Lower lobe of right lung (tissue), 2 donors: ENCODE measurements at regions not wholly inside any gene's neighbourhood (a gene's known extent, or its start where the extent isn't known, plus 50 kb on each side); places are given as distances from the start of the nearest gene placed in this dataset.
A peak's percentile ranks its signal among the peaks of the same experiment; 100 is the strongest.

Experiments
- ATAC-seq, 2 donors: fragments of 200-7000 bp; cut with Tn5 transposase; one replicate each; pipeline ENCODE4 v1.9.1; 2020 to 2022; ENCODE audit warnings: mild to moderate bottlenecking in 2 of 2, moderate library complexity in 2 of 2
- DNase-seq: peaks from one replicate; pipeline ENCODE4 v3.0.0-alpha.2; 2020
- H3K27ac ChIP-seq: fragments of 200-600 bp; one replicate; pipeline ENCODE4 v1.8.0; 2022
- H3K27me3 ChIP-seq: fragments of 200-600 bp; one replicate; pipeline ENCODE4 v1.8.0; 2022; ENCODE audit warnings: low read depth
- H3K36me3 ChIP-seq: fragments of 200-600 bp; one replicate; pipeline ENCODE4 v1.8.0; 2022; ENCODE audit warnings: mild to moderate bottlenecking
- H3K4me1 ChIP-seq: fragments of 200-600 bp; one replicate; pipeline ENCODE4 v1.8.0; 2022
- H3K4me3 ChIP-seq: fragments of 200-600 bp; one replicate; pipeline ENCODE4 v1.8.0; 2022; ENCODE audit warnings: mild to moderate bottlenecking
- H3K9me3 ChIP-seq: fragments of 200-600 bp; one replicate; pipeline ENCODE4 v1.8.0; 2022
- CTCF ChIP-seq: fragments of 200-600 bp; IDR thresholded peaks from one replicate; pipeline ENCODE4 v1.8.0; 2022; ENCODE audit warnings: antibody characterized with exemption, mild to moderate bottlenecking
- intact Hi-C: fragments of 100-400 bp; cut with DNase I; formaldehyde crosslinking; loops from one replicate; pipeline ENCODE4 v1.11.0; 2022
- donor health status: DM: no; HTN: yes; CAD: no; lungs with severe emphysema.

GRCh38 chr6:104648347-104648746 lies 211.4 kb downstream of the HACE1 start:
- intact Hi-C loops, result no loop called here
- TF ChIP-seq CTCF, result no peak
- Histone ChIP-seq H3K9me3 (no peaks in the 10 kb centered on the region), H3K27me3 (no peaks in the 10 kb centered on the region), H3K27ac (no peak overlapping the region), H3K4me3 (no peak overlapping the region), H3K36me3 (no peaks in the 10 kb centered on the region), H3K4me1 (no peaks in the 10 kb centered on the region)
- ATAC-seq (no peak), DNase-seq (no peak)

DNA sequence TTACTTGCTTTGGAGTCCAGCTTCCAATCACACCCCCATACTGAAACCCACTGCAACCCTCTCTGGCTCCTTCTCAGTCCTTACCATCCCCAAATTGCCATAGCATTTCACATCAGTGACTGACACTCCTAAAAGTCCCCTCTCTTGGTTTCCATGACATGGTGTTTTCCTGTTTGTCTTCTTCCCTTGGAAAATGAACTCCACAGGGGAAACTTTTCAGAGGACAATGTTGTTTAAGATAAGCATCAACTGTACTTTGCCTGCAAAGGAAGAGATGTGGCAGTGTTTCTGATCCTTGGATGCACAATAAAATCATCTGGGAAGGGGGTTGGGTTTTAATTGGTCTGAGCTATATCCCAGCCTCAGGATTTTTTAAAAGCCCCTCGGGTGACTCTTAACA lies 214.9 kb downstream of the HACE1 start:
- Histone ChIP-seq H3K9me3 (no peaks in the 10 kb centered on the region), H3K4me3 (no peak overlapping the region), H3K4me1 (peaks cover 10% of the 10 kb centered on the region), H3K27ac (peak overlapping the region; percentile 60), H3K27me3 (no peaks in the 10 kb centered on the region), H3K36me3 (no peaks in the 10 kb centered on the region)
- ATAC-seq (peak in 1 of 2 donors; percentile 18), DNase-seq (no peak)
- intact Hi-C loops, result no loop called here
- no peak for TF ChIP-seq CTCF

DNA sequence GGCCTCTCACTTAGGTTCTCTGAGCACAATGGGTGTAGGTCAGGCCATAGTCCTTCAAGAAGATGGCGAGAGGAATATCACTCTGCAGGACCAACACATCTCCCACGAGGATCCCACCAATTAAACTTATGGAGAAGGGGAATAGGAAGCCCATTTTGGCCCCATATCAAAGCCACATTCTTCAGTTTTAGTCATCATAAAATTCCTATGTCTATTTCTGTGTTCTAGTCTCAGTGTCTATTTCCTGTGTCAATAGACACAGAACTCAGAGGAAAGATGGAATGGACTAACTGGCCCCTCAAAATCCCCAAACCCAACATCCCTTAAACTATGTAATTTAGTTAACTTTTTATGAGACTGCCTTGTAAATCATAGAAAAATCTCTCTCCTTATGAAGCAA lies 216.8 kb downstream of the HACE1 start:
- Histone ChIP-seq H3K4me1 (peaks cover 19% of the 10 kb centered on the region), H3K36me3 (no peaks in the 10 kb centered on the region), H3K27me3 (no peaks in the 10 kb centered on the region), H3K27ac (no peak overlapping the region), H3K9me3 (no peaks in the 10 kb centered on the region), H3K4me3 (no peak overlapping the region)
- intact Hi-C loops, result no loop called here
- DNase-seq, result no peak
- ATAC-seq, result no peak
- TF ChIP-seq CTCF, result no peak

DNA sequence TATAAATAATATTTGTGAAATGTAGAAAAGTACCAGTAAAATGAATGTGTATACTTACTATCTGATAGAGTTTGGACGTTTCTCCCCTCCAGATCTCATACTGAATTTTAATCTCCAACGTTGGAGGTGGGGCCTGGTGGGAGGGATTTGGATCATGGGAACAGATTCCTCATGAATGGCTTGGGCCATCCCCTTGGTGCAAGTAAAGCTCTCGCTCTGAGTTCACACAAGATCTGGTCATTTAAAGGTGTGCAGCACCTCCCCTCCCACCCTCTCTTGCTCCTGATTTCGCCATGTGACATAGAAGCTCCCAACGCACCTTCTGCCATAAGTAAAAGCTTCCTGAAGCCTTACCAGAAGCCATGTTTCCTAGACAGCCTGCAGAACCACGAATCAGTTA lies 219.0 kb downstream of the HACE1 start:
- no peak for TF ChIP-seq CTCF
- no peaks in the 10 kb centered on the region for H3K9me3 ChIP-seq
- H3K27me3 ChIP-seq, result no peaks in the 10 kb centered on the region
- DNase-seq (no peak), ATAC-seq (no peak)
- peaks cover 19% of the 10 kb centered on the region for H3K4me1 ChIP-seq
- H3K36me3 ChIP-seq, result no peaks in the 10 kb centered on the region
- peak overlapping the region; percentile 72 for H3K27ac ChIP-seq
- no peak overlapping the region for H3K4me3 ChIP-seq
- intact Hi-C loops, result no loop called here

DNA sequence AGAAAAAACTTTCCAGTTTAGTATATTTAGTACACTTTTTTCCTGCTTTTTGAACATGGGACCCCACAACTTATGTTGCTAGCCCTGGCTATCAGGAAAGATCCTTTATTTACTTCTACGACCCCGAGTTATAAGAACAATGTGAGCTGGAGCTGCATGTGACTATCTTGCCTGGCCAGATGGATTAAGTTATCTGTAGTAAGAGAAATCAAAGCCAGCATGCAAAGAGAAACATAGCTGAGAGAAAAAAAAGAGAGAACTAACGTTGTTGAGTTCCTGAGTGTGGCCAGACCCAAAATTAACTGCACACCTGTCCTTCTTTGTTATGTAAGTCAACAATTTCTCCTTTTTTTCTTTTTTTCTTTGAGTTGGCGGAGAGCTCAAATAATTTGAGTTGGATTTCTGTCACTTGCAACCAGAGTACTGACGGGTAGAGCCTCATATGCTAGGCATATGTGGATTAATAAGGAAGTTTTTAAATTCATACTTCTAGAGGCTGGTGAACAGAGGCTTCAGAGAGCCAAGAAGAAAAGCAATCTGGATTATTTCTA lies 219.5 kb downstream of the HACE1 start:
- no peaks in the 10 kb centered on the region for H3K9me3 ChIP-seq
- no peaks in the 10 kb centered on the region for H3K36me3 ChIP-seq
- H3K27me3 ChIP-seq, result no peaks in the 10 kb centered on the region
- intact Hi-C loops, result no loop called here
- peaks cover 19% of the 10 kb centered on the region for H3K4me1 ChIP-seq
- DNase-seq (no peak), ATAC-seq (no peak)
- no peak for TF ChIP-seq CTCF
- H3K4me3 ChIP-seq, result no peak overlapping the region
- H3K27ac ChIP-seq, result peak overlapping the region; percentile 72

- intact Hi-C loops, result no loop called here
- Histone ChIP-seq H3K4me3 (no peak overlapping the region), H3K27me3 (no peaks in the 10 kb centered on the region), H3K9me3 (no peaks in the 10 kb centered on the region), H3K36me3 (no peaks in the 10 kb centered on the region), H3K27ac (peak overlapping the region; percentile 72), H3K4me1 (peaks cover 19% of the 10 kb centered on the region)
- peak; percentile 62 to 69 for ATAC-seq
- no peak for DNase-seq
- no peak for TF ChIP-seq CTCF
These were observed 220.1 kb downstream of the HACE1 start for GRCh38 chr6:104639668-104640067.
